Stimulated activated CD4-positive, alpha-beta T cell treated with anti-CD3 and anti-CD28 coated beads, TNF-alpha, amount 100 ng/mL, for 1 hour (primary cell): ENCODE measurements at regions not wholly inside any gene's neighbourhood (a gene's known extent, or its start where the extent isn't known, plus 50 kb on each side); places are given as distances from the start of the nearest gene placed in this dataset.

Experiments
- DNase-seq, 3 donors: peaks; one replicate each; pipeline ENCODE4 v3.0.0-alpha.2; 2020; ENCODE audit warnings: low read depth in 3 of 3, low spot score in 1 of 3

DNA sequence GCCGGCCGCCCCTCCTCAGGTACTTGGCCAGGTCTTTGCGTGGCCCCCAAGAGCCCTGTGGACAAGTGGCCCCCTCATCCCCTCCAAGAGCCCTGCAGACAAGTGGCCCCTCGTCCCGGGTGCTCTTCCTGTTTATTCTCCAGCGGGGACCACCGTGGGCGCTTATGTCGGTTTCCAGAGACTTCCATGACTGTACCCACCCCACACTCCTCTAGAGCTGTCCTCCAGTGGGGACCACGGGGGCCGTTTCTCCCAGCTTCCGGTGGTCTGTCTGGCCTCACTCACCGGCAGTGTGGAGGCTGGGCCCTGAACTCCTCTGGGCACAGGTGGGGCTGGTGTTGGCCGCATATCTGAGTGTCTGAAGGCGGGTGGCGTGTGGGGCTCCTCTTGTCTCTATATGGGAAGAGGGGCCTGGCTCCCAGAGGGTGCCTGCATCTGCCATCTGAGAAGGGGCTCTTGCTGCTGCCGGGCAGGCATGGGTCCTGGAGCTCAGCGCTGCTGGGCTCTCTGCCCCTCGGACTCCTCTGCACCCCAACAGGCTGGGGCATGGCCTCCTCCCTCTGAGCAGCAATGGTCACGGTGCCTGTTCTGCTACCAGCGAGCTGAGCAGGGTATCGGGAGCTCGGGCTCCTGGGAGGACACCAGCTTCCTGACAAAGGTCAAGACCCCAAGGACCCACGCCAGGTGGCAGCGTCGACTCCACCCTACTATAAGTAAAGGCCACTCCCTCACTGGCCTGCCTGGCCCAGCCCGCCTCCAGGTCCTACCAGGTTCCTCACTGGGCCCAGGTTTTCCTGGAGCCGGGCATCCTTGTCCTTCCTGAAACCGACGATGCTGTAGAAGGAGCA is 1264.3 kb downstream of the BRD1 start:
- no peak for DNase-seq

DNA sequence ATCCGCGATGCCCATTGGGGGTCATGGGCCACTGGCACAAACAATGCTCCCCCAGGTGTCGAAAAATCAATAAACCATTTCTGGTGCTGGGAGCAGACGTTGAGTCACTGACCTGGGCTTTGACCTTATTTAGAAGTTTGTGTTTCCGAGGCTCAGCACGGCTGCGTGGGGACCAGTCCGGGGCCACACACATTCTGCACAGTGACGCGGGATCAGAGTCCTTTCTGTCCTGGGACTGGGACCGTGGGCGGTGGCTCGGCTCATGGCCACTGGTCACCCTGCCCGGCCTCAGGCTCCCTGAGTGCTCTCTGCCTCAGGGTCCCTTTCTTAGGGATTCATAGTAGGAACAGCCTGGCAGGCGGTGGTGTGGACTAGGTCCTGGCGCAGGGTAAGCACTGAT is 1266.0 kb downstream of the BRD1 start:
- DNase-seq: no peak

DNA sequence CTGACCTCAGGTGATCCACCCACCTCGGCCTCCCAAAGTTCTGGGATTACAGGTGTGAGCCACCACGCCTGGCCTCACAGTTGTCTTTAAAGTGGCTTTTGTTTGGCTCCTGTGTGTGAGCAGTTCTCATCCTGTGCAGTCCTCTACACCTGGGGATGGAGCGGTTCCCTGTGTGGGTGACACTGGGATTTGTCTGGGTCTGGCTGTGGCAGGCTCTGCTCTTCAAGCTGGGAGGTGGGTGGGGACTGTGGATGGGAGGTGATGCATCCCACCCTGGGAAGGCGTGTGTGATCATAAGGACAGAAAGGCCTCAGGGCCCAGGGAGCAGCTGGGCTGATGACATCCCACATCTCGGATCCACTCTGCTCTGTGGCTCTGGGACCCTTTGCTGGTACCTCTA is 1266.8 kb downstream of the BRD1 start:
- DNase-seq: no peak

DNA sequence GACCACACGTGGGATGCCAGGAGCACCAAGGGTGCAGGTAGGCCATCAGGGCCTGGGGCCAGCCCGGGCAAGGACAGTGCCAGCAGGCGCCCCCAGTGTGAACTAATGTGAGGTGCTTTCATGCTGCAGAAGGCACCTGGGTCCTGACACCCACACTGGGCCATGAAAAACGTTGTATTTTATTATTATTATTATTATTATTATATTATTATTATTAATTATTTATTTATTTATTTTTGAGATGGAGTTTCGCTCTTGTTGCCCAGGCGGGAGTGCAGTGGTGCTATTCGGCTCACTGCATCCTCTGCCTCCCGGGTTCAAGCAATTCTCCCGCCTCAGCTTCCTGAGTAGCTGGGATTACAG is 1267.3 kb downstream of the BRD1 start:
- no peak for DNase-seq

DNA sequence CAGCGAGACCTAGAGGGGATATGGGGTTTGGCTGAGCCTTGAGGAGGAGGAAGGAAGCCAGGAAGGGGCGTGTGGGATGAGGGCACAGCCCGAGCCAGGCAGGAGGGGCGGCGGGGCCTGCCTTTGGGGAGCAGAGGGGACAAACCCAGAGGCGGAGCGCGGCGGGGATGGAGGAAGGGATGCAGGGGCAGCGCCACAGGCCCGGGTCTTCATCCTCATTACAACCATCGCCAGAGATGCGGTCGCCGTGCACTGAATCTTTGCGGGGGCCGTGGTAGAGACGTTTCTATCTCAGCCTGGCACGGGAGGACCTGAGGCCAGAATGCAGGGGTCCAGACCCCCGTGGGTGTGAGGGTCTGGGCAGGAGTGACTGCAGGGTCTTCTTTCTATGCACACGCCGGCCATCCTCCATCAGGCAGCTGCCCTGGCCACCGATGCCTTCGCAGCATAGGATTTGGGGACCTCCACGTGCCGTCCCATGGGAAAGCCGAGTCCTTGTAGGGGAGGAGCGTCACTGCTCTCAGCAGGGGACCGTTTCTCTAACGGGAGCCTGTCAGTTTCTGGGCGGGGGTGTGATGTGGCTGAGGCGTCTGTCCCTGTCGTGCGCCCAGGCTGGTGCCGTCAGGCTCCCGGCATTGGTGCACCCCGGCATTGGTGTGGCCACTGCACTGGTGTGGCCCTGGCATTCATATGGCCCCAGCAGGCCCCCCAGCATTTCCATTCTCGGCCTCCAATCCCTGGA is 1267.9 kb downstream of the BRD1 start:
- no peak for DNase-seq

DNA sequence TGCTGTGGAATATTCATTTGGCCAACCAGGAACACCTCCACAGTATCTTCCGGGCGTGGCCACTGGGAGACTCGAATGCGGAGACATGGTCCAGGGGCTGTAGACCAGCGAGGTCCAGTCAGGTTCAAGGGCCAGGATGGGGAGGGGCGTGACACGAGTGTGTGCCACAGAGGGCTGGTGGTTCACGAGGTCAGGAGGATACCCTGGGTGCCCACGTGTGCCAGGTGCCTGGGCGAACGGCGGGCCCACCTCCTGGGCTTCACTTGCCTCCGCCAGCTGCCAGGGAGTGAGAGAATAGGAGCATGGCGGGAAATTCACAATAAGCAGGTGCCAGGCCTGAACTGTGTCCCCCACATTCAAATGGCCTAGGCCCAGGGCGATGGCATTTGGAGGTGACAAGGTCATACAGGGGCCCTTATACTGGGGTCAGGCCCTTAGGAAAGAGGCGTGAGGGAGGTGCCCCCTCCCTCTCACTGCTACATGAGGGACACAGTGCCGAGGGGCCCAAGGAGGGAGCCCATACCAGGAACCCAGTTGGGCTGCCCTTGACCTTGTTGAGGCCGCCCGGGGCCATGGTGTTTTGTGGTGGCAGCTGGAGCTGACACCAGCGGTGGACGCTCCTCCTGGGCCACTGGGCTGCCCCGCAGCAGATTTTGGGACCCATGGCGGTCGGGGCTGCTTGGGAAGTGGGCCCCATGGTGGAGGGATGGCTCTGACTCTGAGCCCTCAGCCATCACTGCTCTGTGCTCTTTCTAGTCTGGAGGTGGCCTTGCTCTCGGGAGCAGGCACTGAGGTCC is 1268.9 kb downstream of the BRD1 start:
- DNase-seq: no peak

DNA sequence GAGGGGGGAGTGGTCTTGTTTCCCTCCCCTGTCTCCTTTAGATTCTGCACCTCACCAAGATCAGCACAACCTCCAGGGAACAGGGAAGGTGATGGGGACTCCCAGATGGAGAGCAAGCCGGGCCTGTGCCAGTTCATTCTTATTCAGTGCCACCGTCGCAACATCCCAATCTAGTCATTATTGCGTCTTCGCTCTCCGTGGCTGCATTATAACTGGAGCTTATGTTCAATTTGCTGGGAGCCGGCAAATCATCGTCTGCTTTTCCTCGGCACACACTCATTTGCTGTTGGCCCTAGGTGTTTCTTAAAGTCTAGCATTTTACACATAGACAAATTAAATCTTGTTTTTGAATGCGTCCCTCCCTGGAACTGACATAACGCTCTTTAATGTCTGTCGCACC is 1269.7 kb downstream of the BRD1 start:
- no peak for DNase-seq

DNA sequence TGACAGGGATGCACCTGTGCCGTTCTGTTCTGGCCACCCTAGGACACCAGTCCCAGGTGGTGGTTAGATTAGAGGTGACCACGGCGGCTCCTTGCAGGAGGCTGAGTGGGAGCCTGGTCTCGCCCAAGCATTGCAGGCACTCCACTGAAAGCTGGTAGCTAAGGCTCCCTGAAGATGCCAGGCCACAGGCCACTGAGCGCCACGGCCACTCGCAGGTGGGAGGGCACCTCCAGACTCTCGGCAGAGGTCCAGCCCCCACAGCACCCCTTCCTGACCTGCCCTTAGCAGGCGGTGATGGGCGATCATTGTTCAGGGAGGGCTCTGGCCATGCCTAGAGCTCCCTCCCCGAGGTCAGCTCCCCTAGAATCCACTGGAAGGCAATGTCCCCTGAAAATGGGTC is 1270.2 kb downstream of the BRD1 start:
- no peak for DNase-seq

DNA sequence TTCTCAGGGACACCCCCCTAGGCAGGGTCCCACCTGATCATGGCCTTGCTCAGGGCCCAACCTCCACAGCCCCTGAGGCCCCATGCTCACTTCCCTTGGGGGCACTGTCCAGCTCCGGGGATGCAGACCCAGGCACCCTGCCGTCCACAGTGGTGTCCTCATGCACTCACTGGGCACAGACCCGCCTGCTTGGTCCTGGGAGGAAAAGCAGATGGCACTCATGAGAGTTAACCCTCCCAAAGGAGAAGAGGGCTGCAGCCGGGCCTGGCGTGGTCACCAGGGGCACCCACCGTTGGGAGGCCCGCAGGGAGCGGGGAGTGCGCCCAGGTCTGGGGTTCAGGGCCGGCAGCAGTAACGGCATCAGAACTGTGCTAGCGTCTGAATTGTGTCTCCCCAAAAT is 1270.9 kb downstream of the BRD1 start:
- DNase-seq: no peak

DNA sequence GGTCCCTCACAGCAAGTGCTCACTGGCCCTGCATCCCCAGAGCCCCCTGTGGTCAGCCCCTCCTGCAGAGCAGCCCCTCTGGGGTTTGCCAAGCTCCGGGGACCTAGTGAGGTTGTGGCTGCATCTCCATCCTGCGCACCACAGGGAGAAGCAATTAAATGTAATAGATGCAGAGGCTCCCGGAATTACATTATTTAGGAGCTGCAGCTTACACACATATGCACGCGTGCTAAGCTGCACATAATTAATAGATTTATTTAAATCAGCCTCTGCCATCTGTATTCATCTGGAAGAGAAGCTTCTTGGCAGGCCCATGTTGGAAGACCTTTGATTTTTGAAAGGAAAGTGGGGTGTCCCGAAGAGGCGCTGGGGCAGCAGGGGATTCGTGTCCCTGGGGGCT is 1271.5 kb downstream of the BRD1 start:
- DNase-seq: no peak

DNA sequence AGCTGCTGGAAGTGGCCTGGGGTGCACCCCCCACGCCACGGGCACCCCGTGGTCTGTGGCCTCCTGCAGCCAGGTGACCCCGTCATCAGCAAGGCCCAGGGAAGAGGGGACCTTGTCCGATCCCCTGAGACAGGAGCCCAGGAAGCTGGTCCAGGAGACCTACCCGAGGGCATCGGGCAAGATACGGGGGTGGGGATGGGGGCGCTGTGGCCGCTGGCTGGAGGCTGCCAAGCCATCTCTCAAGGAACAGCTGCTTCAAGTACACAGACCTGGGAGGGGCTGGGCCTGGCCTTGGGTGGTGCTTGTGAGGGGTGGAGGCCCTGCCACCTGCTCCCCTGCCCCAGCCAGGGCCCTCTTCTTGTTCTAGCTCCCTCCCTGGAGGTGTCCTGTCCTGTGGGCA is 1272.1 kb downstream of the BRD1 start:
- DNase-seq: no peak

DNA sequence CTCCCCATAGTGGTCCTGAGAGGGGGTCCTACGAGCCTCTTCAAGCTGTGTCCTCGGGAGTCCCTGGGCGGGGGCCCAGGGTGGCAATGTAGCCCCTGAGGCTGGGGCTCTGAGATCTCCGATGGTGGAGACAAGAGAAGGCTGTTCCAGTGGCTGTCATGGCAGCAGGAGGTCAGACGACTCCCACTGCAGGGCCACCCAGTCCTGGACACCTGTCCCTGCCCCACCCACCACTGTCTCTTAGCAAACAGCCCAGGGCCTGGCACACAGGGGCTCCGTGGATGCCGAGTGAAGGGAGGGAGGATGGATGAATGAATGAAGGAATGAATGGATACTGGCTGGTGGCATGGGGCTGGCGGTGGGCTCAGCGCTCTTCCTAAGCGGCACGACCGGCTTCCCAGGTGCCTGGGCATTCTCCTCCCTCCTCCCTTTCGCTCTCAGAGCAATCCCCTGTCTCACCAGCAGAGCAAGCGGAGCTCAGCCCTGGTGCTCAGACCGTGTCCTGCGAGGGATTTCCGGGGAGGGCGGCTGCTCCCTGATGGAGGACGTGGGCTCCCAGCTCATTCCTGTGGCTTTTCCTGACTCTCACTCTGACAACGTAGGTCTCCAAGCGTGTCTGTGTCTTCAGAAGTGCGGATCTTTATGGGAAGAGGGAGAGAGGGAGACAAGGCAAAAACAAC is 1272.6 kb downstream of the BRD1 start:
- DNase-seq: no peak

DNA sequence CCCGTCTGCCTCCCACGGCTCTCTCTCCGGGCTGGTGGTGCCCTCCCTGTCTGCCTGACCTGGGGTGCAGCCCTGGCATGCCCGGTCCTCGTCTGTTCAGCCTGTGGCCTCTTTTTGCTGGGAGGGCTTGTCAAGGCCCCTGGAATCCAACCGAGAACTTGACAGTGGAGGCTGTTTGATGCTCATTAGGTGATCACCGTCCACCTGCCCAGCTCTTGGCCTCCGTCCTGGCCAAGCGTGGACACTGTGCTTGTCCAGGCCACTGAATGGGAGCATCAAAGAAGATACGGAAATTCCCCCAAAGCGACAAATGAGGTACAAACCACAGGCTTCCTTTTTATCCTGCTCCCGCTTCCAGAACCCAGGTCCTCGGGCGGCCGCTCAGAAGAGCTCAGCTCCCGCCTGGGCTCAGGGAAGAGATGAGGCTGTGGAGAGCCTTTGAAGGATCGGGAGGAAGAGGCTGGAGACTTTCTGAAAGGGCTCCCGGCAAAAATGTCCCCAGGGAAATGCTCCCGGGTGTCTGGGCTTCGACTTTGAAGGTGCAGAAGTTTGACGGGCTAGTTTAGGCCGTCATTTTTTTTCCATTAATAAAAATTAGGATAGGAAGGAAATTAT is 1273.9 kb downstream of the BRD1 start:
- DNase-seq: no peak

DNA sequence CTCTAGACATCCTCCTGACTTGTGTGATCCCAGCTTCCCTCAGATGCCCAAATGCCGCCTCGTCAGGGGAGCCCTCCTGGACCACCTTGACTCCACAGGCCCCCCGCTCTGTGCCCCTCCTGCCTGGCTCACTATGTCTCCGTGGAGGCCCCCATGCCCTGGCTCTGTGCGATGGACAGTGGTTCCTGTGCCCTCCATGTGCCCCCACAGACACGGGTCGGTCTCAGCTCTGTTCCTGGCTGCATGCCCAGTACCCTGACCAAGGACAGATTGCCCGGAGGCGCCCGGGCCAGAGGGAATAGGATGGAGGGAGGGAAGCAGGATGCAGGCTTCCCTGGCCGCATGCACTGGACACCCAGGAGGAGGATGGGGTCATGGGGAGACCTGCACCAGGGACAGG is 1274.6 kb downstream of the BRD1 start:
- DNase-seq: no peak

DNA sequence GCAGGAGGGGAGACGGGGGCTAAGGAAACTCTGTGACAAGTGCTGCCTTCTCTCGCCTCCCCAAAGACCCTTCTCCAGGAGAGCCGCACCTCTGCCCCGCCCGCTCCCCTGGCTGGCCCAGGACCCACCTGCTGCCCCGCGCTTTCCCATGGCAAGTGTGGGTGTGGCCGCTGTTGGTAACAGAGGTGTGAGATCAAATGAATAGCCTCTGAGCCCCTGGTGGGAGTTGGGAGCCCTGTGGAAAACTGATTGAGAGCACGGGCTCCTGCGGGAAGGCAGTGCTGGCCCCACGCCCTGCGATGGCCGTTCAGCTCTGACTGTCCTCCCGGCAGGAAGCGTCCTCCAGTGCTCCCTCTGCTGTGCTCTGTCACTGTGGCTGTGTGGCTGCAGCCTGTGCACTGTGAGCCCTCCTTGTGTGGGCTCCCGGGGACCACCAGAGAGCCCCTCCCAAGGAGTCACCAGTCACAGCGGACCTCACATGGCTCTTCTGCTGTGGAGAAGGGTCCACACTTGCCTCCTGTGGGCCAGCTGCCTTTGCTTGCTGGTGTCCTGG is 1275.9 kb downstream of the BRD1 start:
- no peak for DNase-seq

DNA sequence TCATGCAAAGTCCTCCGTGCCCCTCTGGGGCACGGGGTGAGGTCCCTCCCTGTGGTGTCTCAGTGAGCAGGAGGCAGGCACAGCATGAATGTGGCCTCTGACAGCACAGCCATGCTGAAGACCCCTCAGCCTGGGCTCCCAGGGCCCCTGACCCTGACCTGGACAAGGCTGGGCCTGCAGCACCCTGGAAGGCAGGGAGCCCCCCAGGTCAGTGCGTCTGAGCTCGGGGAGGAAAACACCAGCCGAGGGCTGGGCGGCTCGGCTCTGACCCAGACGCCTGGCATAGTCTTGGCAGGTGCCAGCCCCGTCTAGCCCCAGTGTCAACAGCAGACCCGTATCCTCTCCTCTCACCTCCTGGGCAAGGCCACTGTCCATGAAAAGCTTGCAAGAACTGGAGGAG is 1276.6 kb downstream of the BRD1 start:
- no peak for DNase-seq

DNA sequence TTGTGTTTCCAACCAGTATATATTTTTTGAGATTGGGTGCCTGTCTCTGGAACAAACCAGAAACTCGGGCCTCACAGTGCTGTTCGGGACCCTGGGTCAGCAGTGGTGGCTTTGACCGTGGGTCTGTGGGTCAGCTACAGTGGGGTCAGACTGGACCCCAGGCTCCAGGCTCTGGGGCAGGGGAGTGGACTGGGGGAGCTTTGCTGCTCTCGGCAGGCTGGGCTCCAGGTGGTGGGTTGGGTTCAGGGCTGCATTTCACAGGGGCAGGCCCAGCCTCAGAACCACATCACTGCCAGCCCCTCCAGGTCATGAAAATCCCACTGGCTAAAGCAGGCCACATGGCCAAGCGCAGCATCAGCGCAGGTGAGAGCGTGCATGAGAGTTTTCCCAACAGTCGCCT is 1279.3 kb downstream of the BRD1 start:
- DNase-seq: no peak

DNA sequence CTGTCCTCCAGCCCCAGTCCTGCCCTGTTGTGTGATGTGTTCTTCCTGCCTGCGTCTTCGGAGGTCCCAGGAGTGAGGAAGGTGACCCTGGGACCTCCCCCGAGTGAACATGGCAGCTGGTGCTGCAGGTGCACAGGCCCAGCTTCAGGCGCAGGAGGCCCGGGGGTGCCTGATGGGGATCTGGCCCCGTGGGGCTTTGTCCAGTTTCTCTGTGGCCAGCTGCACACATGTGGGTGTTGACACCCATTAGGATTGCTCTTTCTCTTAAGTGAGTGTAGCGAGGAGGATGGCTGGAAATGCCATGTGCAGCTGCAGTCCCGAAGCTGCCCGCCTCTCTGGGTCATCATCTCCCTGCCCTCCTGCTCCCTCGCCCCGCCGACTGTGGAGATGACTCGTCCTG is 1279.7 kb downstream of the BRD1 start:
- DNase-seq: no peak

DNA sequence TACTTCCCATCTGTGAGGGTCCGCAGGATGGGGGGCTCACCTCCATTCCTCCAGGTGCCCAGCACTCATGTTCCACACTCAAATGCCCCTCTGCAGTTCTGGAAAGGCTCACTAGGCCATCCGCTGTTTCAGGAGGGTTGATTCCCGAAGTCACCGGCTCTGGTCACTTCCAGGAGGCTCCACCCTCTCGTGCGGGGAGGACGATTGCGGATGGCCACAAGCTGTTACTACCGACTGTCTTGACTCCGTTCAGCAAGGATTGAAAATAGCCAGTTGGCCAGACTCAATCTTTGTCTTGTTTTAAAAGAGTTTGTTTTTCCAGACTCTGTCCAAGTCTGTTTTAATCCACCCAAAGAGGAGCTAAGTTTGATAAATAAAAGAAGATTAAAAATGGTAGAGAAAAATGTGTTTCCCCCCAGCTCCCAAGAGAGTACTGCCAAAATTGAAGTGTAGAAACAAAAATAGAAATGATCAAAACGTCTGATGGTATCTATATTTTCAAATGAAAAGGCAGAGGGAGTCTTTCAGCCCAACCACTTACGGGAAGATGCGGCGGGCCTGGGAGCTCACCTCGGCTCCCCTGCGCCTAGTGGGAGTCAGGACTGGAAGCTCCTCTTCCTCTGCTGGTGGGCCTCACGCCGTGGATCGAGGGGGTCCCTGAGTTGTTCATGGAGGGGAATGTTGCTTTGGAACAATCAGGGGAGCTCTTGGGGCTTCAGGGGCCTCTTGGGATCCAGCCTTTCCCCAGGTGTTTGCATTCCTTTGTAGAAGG is 1280.8 kb downstream of the BRD1 start:
- no peak for DNase-seq

DNA sequence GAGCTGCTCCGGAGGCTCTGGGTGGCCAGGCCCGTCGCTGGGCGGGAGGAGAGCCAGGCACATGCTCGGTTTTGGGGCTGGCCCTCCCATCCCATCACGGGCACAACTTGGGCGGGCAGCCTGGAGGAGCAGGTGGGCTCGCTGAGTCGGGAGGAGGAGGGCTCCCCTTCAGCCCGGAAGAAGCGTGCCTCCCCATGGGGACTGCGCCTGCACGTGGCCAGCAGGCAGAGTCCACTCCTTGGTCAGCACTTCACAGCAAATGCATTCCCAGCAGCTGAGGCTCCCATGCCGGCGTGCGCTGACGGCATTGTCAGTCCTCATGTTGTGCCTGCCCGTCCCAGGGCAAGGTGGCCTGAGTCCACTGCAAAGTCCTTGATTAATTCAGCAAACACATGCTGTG is 1281.7 kb downstream of the BRD1 start:
- no peak for DNase-seq
